CD14-positive monocyte (primary cell): ENCODE measurements at regions not wholly inside any gene's neighbourhood (a gene's known extent, or its start where the extent isn't known, plus 50 kb on each side); places are given as distances from the start of the nearest gene placed in this dataset.

ENCODE experiments used
- DNase-seq, 3 donors: peaks; one replicate each; pipeline ENCODE4 v3.0.0-alpha.2; 2011 to 2022
- H2AFZ ChIP-seq: 2 replicates; pipeline ENCODE4 v1.6.0; 2012; ENCODE audit warnings: mild to moderate bottlenecking, low read depth, low read length, inconsistent platforms; ENCODE audit not compliant: insufficient read depth, poor library complexity, severe bottlenecking
- H3K27ac ChIP-seq, 2 donors: 1 replicate in 1 of 2; 2 replicates in 1 of 2; pipeline ENCODE4 v1.5.1; 2012 to 2013; ENCODE audit warnings: low read length in 2 of 2, control low read depth in 1 of 2, inconsistent platforms in 1 of 2, low read depth in 1 of 2, mild to moderate bottlenecking in 1 of 2
- H3K27me3 ChIP-seq, 2 donors: one replicate each; pipeline versions ENCODE4 v1.6.0 to v1.6.1; 2011 to 2013; ENCODE audit warnings: low read length in 2 of 2; ENCODE audit not compliant: control insufficient read depth in 2 of 2, insufficient read depth in 2 of 2
- H3K36me3 ChIP-seq, 2 donors: replicated peaks in 1 of 2; 1 replicate in 1 of 2; 2 replicates in 1 of 2; pipeline versions ENCODE4 v1.5.1 to v1.6.1; 2012 to 2013; ENCODE audit warnings: low read length in 2 of 2, control low read depth in 1 of 2, inconsistent platforms in 1 of 2, mild to moderate bottlenecking in 1 of 2; ENCODE audit not compliant: insufficient read depth in 2 of 2, control insufficient read depth in 1 of 2
- H3K4me1 ChIP-seq, 2 donors: 1 replicate in 1 of 2; 2 replicates in 1 of 2; pipeline versions ENCODE4 v1.5.1 to v1.6.1; 2012 to 2013; ENCODE audit warnings: low read length in 2 of 2, control low read depth in 1 of 2, inconsistent platforms in 1 of 2, mild to moderate bottlenecking in 1 of 2, moderate library complexity in 1 of 2; ENCODE audit not compliant: insufficient read depth in 2 of 2, control insufficient read depth in 1 of 2
- H3K4me2 ChIP-seq: replicated peaks from 2 replicates; pipeline ENCODE3; 2012; ENCODE audit warnings: low read length, moderate library complexity, mild to moderate bottlenecking; ENCODE audit not compliant: poor library complexity, severe bottlenecking; ENCODE audit errors: extremely low read depth
- H3K4me3 ChIP-seq, 3 experiments: fragments of 200-600 bp in 1 of 3; sonication (generic) in 1 of 3; replicated peaks in 1 of 3; 1 replicate in 2 of 3; 2 replicates in 1 of 3; pipeline ENCODE4 v1.5.1; 2011 to 2013; ENCODE audit warnings: low read length in 3 of 3, mild to moderate bottlenecking in 3 of 3, control low read depth in 2 of 3, low read depth in 2 of 3, inconsistent platforms in 1 of 3, moderate library complexity in 1 of 3
- H3K79me2 ChIP-seq: 2 replicates; pipeline ENCODE4 v1.6.0; 2012; ENCODE audit warnings: mild to moderate bottlenecking, control low read depth, inconsistent platforms, low read length, moderate library complexity; ENCODE audit not compliant: insufficient read depth
- H3K9ac ChIP-seq: 2 replicates; pipeline ENCODE4 v1.6.0; 2017; ENCODE audit warnings: low read length, mild to moderate bottlenecking; ENCODE audit not compliant: insufficient read depth, poor library complexity, severe bottlenecking
- H3K9me3 ChIP-seq, 2 donors: replicated peaks in 1 of 2; 1 replicate in 1 of 2; 2 replicates in 1 of 2; pipeline versions ENCODE4 v1.5.1 to v1.6.1; 2012 to 2013; ENCODE audit warnings: low read length in 2 of 2, control low read depth in 1 of 2; ENCODE audit not compliant: control insufficient read depth in 1 of 2, insufficient read depth in 1 of 2
- H4K20me1 ChIP-seq: 2 replicates; pipeline ENCODE4 v1.6.0; 2012; ENCODE audit warnings: mild to moderate bottlenecking, low read length, control low read depth, moderate library complexity; ENCODE audit not compliant: insufficient read depth
- H3K27ac Mint-ChIP-seq, 7 donors: one replicate each; pipeline ENCODE4 v1.8.0; 2020; ENCODE audit warnings: mild to moderate bottlenecking in 7 of 7, mixed read lengths in 7 of 7, moderate library complexity in 6 of 7, inconsistent platforms in 2 of 7
- H3K27me3 Mint-ChIP-seq, 3 donors: one replicate each; pipeline ENCODE4 v1.8.0; 2021 to 2022; ENCODE audit warnings: low read depth in 3 of 3, mild to moderate bottlenecking in 3 of 3, mixed read lengths in 3 of 3, moderate library complexity in 3 of 3, inconsistent platforms in 1 of 3
- H3K36me3 Mint-ChIP-seq, 2 donors: one replicate each; pipeline ENCODE4 v1.8.0; 2020; ENCODE audit warnings: mixed read lengths in 2 of 2, inconsistent platforms in 1 of 2, mild to moderate bottlenecking in 1 of 2
- H3K4me1 Mint-ChIP-seq: one replicate; pipeline ENCODE4 v1.8.0; 2020; ENCODE audit warnings: mild to moderate bottlenecking, mixed read lengths
- H3K4me3 Mint-ChIP-seq, 2 donors: one replicate each; pipeline ENCODE4 v1.8.0; 2020; ENCODE audit warnings: mild to moderate bottlenecking in 2 of 2, mixed read lengths in 2 of 2, moderate library complexity in 1 of 2
- H3K9me3 Mint-ChIP-seq, 7 donors: one replicate each; pipeline ENCODE4 v1.8.0; 2020 to 2022; ENCODE audit warnings: mixed read lengths in 7 of 7, mild to moderate bottlenecking in 6 of 7, moderate library complexity in 6 of 7, inconsistent platforms in 2 of 7
- CTCF ChIP-seq: fragments of 200-600 bp; IDR thresholded peaks from one replicate; pipeline ENCODE4 v1.8.0; 2022; ENCODE audit warnings: antibody characterized with exemption, mild to moderate bottlenecking
- WGBS: methylation state at CpG from one replicate; pipeline ENCODE4 v1.1.5; 2013; ENCODE audit warnings: missing lambda C conversion rate; ENCODE audit not compliant: insufficient coverage; 5-methylcytosine and 5-hydroxymethylcytosine counted together
- intact Hi-C, 2 donors: fragments of 100-400 bp; cut with micrococcal nuclease; formaldehyde crosslinking; loops; one replicate each; pipeline versions ENCODE4 v1.15.0 to v1.15.1; 2023

- H3K4me1 ChIP-seq = no peaks in the 10 kb centered on the region
- no peak overlapping the region for H3K4me3 ChIP-seq
- no peaks in the 10 kb centered on the region for H3K4me1 Mint-ChIP-seq
- no peaks in the 10 kb centered on the region for H3K79me2 ChIP-seq
- peaks cover 0 to 10% (median 5%) of the 10 kb centered on the region in 7 donors for H3K9me3 Mint-ChIP-seq
- TF ChIP-seq CTCF = no peak
- peaks cover 0 to 3% (median 0%) of the 10 kb centered on the region in 3 donors for H3K27me3 Mint-ChIP-seq
- no peaks in the 10 kb centered on the region for H3K27me3 ChIP-seq
- H3K9me3 ChIP-seq = peaks cover 0 to 2% of the 10 kb centered on the region in 2 donors
- no peak for DNase-seq
- intact Hi-C loops = no loop called here
- H3K27ac ChIP-seq = no peak overlapping the region
- no peak overlapping the region for H3K4me3 Mint-ChIP-seq
- no peaks in the 10 kb centered on the region for H3K36me3 ChIP-seq
- no peaks in the 10 kb centered on the region for H4K20me1 ChIP-seq
- no peak overlapping the region for H2AFZ ChIP-seq
- peak overlapping the region in 2 of 7 donors; percentile 21 to 68 for H3K27ac Mint-ChIP-seq
- no peaks in the 10 kb centered on the region for H3K36me3 Mint-ChIP-seq
- WGBS = 67% methylated on average over 3 of the region's 9 CpGs
- H3K9ac ChIP-seq = no peak overlapping the region
- H3K4me2 ChIP-seq = no peak overlapping the region
Measured at GRCh38 chr4:4776335-4776734, 83.1 kb upstream of the MSX1 start.

GRCh38 chr4:4775493-4776004 is 83.9 kb upstream of the MSX1 start:
- TF ChIP-seq CTCF = no peak
- Histone ChIP-seq H3K4me2 (no peak overlapping the region), H3K36me3 (no peaks in the 10 kb centered on the region), H3K9ac (no peak overlapping the region), H3K79me2 (no peaks in the 10 kb centered on the region), H3K4me1 (no peaks in the 10 kb centered on the region), H3K27ac (no peak overlapping the region), H2AFZ (no peak overlapping the region), H3K9me3 (peaks cover 0 to 2% of the 10 kb centered on the region in 2 donors), H4K20me1 (no peaks in the 10 kb centered on the region), H3K4me3 (no peak overlapping the region), H3K27me3 (no peaks in the 10 kb centered on the region)
- H3K4me1 Mint-ChIP-seq = no peaks in the 10 kb centered on the region
- H3K36me3 Mint-ChIP-seq = no peaks in the 10 kb centered on the region
- intact Hi-C loops = no loop called here
- 69% methylated on average over 9 of the region's 10 CpGs for WGBS
- peaks cover 0 to 7% (median 5%) of the 10 kb centered on the region in 7 donors for H3K9me3 Mint-ChIP-seq
- H3K27ac Mint-ChIP-seq = no peak overlapping the region
- peaks cover 0 to 2% (median 0%) of the 10 kb centered on the region in 3 donors for H3K27me3 Mint-ChIP-seq
- no peak for DNase-seq
- H3K4me3 Mint-ChIP-seq = no peak overlapping the region
